SJSA1 (cell line): ENCODE measurements at regions not wholly inside any gene's neighbourhood (a gene's known extent, or its start where the extent isn't known, plus 50 kb on each side); places are given as distances from the start of the nearest gene placed in this dataset.

Source experiments
- DNase-seq, 2 experiments: peaks; one replicate each; pipeline ENCODE4 v3.0.0-alpha.2; 2015 to 2020; ENCODE audit warnings: low spot score in 2 of 2, low read depth in 1 of 2
- H3K27ac ChIP-seq: fragments of 250-450 bp; sonication (Bioruptor Pico); 2 replicates; pipeline ENCODE4 v1.5.1; 2020; ENCODE audit warnings: mild to moderate bottlenecking, moderate library complexity
- H3K27me3 ChIP-seq: fragments of 250-450 bp; sonication (Bioruptor Pico); replicated peaks from 2 replicates; pipeline ENCODE4 v1.5.1; 2020; ENCODE audit warnings: mild to moderate bottlenecking, moderate library complexity
- H3K36me3 ChIP-seq: fragments of 250-450 bp; sonication (Bioruptor Pico); 2 replicates; pipeline ENCODE4 v1.5.1; 2020; ENCODE audit warnings: mild to moderate bottlenecking
- H3K4me1 ChIP-seq: fragments of 250-450 bp; sonication (Bioruptor Pico); replicated peaks from 2 replicates; pipeline ENCODE4 v1.6.1; 2021; ENCODE audit warnings: mild to moderate bottlenecking
- H3K4me3 ChIP-seq: fragments of 250-450 bp; sonication (Bioruptor Pico); 2 replicates; pipeline ENCODE4 v1.5.1; 2020; ENCODE audit warnings: mild to moderate bottlenecking
- H3K9me3 ChIP-seq: fragments of 250-450 bp; sonication (Bioruptor Pico); replicated peaks from 2 replicates; pipeline ENCODE4 v1.5.1; 2020; ENCODE audit warnings: mild to moderate bottlenecking

DNA sequence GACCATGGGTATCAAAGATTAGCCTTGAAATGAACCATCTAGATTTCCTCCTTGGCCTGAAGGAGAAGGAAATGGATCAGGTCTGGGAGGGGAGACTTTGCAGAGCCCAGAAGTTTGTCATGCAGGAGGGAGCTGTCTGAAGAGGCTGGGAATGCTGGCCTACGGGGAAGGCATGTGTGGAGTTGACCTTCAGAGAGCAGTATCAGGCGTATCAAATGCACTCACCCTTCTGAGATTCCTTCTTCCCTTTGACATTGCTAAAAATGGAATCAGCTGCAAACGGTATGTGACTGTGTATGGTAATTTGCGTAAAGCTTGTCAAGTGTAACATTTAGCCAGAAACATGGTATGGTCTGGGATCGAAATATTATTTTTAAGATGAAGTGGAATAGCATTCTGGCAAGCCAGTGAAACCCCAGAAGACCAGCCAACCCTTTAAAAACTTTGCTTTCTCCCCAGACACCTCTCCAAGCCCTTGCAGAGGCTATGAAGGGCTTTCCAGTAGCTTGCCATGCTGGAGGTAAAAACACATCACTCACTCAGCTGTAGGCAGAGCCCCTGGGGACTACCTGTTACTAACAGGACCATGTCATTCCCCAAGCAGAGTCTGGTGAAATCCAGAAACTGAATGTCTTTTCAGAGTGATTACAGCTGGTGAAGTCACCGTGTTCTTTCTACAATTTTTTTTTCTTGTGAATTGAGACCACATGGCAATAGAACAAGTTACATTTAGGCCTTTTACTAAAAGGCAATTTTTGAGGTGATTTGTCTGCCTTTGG lies 174.7 kb upstream of the SLC24A5 start:
- no peak for DNase-seq
- H3K9me3 ChIP-seq, result no peaks in the 10 kb centered on the region
- H3K4me1 ChIP-seq, result no peaks in the 10 kb centered on the region
- H3K4me3 ChIP-seq, result no peak overlapping the region
- H3K27ac ChIP-seq, result no peak overlapping the region
- H3K36me3 ChIP-seq, result no peaks in the 10 kb centered on the region
- no peaks in the 10 kb centered on the region for H3K27me3 ChIP-seq

DNA sequence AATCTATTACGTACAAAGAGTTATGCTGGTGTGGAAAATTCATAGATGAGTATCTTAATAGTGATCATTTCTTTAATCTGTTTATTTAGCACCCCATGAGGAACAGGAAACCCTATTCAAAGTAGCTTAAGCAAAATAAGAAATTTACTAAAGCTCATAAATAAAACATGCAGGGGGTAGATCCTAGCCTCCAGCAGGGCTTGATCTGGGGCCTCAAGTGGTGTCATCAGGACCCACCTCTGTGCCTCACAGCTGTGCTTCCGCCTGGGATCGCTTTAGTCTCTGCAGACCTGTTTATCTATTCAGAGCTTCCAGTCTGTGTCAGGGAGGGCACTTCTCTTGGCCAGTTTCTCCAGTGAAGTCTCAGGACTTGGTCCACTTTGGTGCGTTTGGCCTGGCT lies 171.0 kb upstream of the SLC24A5 start:
- no peak overlapping the region for H3K4me3 ChIP-seq
- H3K27ac ChIP-seq, result no peak overlapping the region
- no peaks in the 10 kb centered on the region for H3K27me3 ChIP-seq
- H3K36me3 ChIP-seq, result no peaks in the 10 kb centered on the region
- no peak for DNase-seq
- H3K9me3 ChIP-seq, result no peaks in the 10 kb centered on the region
- no peaks in the 10 kb centered on the region for H3K4me1 ChIP-seq

DNA sequence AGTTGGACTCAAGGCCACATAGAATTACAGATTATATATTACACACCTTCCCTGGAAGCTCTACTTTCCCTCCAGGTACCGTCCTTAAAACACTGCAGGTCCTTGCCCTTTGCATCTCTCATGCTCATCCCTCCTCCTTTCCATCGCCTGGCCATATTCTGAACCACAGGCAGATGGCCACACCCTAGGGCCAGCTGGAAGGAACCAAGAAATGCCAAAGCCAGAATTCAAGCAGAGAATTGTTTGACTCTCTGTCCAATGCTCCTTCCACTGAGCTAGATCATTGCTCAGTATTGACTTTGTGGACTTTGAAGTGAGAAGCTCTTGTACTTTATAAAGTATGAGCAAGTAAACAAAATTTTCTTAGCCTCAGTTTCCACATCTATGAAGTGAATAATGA lies 170.3 kb upstream of the SLC24A5 start:
- no peak overlapping the region for H3K27ac ChIP-seq
- DNase-seq, result no peak
- H3K9me3 ChIP-seq, result no peaks in the 10 kb centered on the region
- no peaks in the 10 kb centered on the region for H3K4me1 ChIP-seq
- no peak overlapping the region for H3K4me3 ChIP-seq
- no peaks in the 10 kb centered on the region for H3K27me3 ChIP-seq
- H3K36me3 ChIP-seq, result no peaks in the 10 kb centered on the region

DNA sequence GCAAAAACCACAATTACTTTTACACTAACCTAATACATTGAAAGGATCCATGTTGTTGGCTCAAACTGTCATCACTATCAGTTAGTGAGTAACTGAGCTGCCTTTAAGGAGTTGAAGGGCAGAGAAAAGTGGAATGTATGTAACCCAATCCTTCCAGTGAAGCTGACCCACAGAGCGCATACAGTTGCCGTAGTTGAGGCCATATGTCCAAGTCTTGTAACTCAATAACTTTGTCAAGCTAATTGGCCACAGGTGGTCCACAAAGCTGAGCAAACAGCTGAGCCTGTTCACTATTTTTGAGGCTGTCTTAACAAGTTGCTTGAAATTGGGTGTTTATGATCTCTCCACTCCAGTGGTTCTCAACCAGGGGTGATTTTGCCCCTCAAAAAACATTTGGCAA lies 169.0 kb upstream of the SLC24A5 start:
- H3K27me3 ChIP-seq, result 0 out of 2 replicates have a peak, but pooled peaks cover 2% of the 10 kb centered on the region
- H3K9me3 ChIP-seq, result no peaks in the 10 kb centered on the region
- H3K4me3 ChIP-seq, result no peak overlapping the region
- H3K36me3 ChIP-seq, result no peaks in the 10 kb centered on the region
- no peak overlapping the region for H3K27ac ChIP-seq
- DNase-seq, result no peak
- H3K4me1 ChIP-seq, result no peaks in the 10 kb centered on the region

DNA sequence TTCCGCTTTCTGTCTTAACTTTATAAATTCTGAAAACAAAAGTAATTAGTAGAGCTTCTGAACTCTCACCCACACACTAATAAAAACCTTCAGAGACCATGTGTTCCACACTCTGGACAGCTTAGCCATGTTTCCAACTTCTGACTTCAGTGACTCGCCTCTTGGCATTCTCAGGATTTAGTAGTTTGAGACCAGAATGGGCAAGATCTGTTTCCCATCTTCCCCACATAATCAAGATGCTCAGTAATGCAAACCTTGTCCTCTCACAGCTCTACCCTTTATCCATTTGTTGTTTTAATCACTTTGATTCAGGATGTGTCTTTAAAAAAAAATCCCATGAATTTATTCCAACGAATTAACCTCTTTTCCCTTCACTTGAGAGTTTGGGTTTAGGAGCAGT lies 166.6 kb upstream of the SLC24A5 start:
- 0 out of 2 replicates have a peak, but pooled peaks cover 2% of the 10 kb centered on the region for H3K27me3 ChIP-seq
- no peak for DNase-seq
- no peak overlapping the region for H3K27ac ChIP-seq
- H3K9me3 ChIP-seq, result no peaks in the 10 kb centered on the region
- no peak overlapping the region for H3K4me3 ChIP-seq
- H3K4me1 ChIP-seq, result no peaks in the 10 kb centered on the region
- H3K36me3 ChIP-seq, result no peaks in the 10 kb centered on the region

DNA sequence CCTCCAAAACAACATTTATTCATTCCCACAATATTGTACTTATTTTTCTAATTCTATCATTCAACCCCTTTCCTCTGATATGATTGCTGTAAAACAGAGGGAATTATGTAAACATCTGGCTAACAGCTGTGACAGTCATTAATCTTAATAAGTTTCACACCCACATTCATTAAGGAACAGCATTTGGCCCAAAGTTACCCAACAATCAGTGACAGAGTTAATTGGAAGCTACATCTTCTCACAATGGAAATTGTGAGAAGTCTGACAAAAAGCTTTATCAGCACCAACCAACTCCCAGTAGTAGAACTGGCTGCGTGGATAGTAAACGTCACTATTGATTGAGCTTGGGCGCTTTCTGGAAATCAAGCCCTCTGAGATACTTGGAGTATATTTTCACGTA lies 165.8 kb upstream of the SLC24A5 start:
- Histone ChIP-seq H3K4me3 (no peak overlapping the region), H3K9me3 (no peaks in the 10 kb centered on the region), H3K36me3 (no peaks in the 10 kb centered on the region), H3K27ac (no peak overlapping the region), H3K27me3 (0 out of 2 replicates have a peak, but pooled peaks cover 2% of the 10 kb centered on the region), H3K4me1 (no peaks in the 10 kb centered on the region)
- DNase-seq, result no peak

DNA sequence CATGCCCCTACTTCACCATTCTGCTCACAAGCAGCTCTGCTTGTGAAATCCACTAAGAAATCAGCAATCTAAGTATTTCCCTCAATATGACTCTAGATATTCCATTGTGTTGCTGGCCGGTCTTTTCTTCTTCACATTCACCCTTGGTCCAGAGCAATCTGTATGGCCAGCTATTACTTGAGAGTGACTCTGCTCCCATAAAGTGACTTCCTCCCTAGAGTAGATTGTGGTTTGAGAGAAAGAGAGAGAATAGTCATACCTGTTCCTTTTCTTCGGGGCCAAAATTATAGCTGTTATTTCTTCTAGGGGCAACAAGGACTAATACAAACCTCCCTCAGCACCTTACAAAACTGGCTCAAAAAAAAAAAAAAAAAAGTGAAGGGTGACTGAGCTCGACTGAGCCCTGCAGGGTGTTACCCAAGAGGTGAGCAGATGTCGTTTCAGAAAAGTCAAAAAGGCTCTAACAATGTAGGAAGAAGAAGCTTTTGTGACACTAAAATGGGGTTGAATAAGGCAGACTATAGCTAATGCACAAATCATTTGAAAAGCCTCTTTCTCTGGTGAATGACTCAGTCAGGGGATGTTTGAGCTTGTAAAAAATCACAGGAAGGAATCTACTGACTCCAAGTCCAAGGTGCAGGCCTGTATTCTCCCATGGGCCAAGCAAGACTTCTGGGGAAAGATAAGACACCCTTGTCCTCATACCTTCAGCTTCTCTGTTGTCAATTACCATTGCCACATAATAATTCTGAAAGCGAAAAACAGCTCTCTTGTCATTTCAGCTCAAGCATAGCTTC lies 161.0 kb upstream of the SLC24A5 start:
- H3K27me3 ChIP-seq, result 0 out of 2 replicates have a peak, but pooled peaks cover 2% of the 10 kb centered on the region
- no peaks in the 10 kb centered on the region for H3K4me1 ChIP-seq
- no peaks in the 10 kb centered on the region for H3K36me3 ChIP-seq
- H3K9me3 ChIP-seq, result no peaks in the 10 kb centered on the region
- H3K4me3 ChIP-seq, result no peak overlapping the region
- H3K27ac ChIP-seq, result no peak overlapping the region
- no peak for DNase-seq

DNA sequence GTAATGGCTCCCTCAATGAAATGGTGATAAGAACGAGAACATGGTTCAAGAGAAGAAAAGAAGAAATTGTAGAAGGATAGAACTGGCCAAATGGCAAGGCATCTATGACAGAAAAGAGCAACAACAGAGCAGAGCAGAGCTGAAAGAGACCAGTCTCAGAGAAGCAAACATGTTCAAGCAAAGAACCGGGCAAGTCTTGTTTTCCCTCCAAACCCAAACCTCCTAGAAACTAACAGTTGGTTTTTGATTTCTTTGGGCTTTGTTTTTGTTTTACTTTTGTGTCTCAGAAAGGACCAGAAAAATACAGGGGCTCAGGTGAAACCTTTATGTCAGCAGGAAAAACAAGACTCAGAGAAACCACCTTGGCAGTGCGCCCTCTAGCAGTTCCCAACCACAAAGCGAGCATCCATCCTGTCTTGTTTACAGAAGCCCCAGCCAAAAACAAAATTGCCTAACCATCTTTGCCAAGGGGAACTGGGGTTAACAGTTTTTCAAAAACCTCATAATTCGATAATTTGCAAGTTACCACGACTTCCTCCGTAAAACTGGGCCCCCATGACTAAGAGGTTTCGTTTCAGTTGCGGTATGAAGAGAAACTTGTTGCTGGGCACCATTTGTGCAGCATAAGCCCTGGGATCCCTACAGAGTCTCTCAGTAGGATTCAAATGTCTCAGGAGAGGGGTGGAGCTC lies 159.2 kb upstream of the SLC24A5 start:
- H3K9me3 ChIP-seq, result no peaks in the 10 kb centered on the region
- no peak overlapping the region for H3K4me3 ChIP-seq
- no peak for DNase-seq
- H3K27me3 ChIP-seq, result 0 out of 2 replicates have a peak, but pooled peaks cover 1% of the 10 kb centered on the region
- H3K27ac ChIP-seq, result no peak overlapping the region
- no peaks in the 10 kb centered on the region for H3K4me1 ChIP-seq
- no peaks in the 10 kb centered on the region for H3K36me3 ChIP-seq

DNA sequence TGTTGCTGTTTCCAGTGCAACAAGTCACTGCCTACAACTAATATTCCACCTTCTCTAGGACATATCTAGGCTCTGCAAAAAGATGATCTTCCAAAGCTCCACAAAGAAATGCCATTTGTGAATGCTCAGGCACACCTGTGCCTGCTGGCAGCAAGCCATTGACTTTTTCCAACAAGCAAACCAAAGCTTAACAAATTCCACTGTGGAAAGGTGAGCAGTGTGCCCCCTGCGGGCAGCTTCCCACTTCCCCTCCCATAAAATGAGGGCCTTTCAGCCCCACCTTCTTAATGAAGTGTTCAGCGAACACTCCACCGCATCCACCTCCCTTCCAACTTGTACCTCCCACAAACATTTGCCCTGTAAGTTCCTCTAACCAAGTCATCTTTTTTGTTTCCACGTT lies 157.5 kb upstream of the SLC24A5 start:
- H3K4me3 ChIP-seq, result no peak overlapping the region
- H3K27me3 ChIP-seq, result no peaks in the 10 kb centered on the region
- no peak overlapping the region for H3K27ac ChIP-seq
- H3K36me3 ChIP-seq, result no peaks in the 10 kb centered on the region
- no peak for DNase-seq
- no peaks in the 10 kb centered on the region for H3K9me3 ChIP-seq
- no peaks in the 10 kb centered on the region for H3K4me1 ChIP-seq

DNA sequence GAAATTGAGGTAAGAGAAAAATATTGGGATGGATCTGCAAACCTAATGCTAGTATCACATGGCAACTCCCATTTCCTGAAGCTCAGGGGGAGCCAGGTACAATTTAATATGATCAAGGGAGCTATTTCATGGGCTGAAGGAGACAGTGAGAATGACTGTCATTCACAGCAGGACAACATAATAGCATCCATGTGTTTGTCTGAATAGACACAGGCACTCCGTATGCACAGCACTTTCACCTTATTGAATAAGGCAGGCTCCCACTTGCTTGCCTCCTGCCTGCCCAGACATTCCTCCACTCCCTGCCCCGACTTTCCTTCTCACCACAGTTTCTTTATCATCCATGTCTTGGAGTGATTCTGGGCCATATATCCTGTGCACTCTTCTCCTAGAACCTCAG lies 156.6 kb upstream of the SLC24A5 start:
- no peaks in the 10 kb centered on the region for H3K36me3 ChIP-seq
- no peak for DNase-seq
- H3K4me1 ChIP-seq, result no peaks in the 10 kb centered on the region
- no peak overlapping the region for H3K27ac ChIP-seq
- H3K4me3 ChIP-seq, result no peak overlapping the region
- no peaks in the 10 kb centered on the region for H3K9me3 ChIP-seq
- H3K27me3 ChIP-seq, result no peaks in the 10 kb centered on the region

DNA sequence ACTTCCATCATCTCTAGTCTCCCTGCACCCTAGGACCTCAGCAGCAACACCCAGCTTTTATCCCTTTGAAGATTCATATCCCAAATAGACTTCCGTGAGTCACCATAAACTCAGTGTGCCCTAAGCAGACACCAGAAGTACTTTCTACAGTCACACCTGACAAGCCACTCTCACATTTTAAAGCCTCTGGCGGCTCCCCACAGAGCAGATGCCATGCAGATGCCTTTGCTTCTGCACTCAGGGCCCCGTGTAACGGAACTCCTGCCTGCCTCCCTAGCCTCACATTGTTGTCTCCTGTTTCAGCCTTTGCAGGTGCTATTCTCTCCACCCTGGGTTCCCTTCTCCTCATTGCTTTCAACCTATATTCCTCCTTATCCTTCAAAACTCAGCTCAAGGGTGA lies 155.5 kb upstream of the SLC24A5 start:
- Histone ChIP-seq H3K36me3 (no peaks in the 10 kb centered on the region), H3K4me3 (no peak overlapping the region), H3K4me1 (no peaks in the 10 kb centered on the region), H3K27ac (no peak overlapping the region), H3K9me3 (no peaks in the 10 kb centered on the region), H3K27me3 (no peaks in the 10 kb centered on the region)
- DNase-seq, result no peak

DNA sequence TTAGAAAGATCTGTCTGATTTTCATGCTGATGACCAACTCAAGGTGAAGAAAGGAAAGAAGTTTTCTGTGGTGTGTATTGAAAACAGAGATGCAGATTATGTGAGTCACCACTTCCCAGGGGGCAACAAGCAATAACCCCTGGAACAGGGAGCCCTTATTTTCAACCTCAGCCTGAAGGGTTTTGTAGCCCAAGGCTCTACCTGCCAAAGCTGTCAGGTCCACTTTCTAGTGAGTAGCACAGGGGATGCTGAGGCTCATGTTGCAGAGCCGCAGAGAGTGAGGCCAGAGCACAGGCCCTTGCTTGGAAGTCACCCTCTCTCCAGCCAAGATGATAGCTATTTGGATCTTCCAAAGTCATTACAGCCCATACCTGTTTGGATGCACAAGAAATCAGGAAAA lies 152.2 kb upstream of the SLC24A5 start:
- no peaks in the 10 kb centered on the region for H3K9me3 ChIP-seq
- no peaks in the 10 kb centered on the region for H3K27me3 ChIP-seq
- no peak overlapping the region for H3K4me3 ChIP-seq
- H3K36me3 ChIP-seq, result no peaks in the 10 kb centered on the region
- no peaks in the 10 kb centered on the region for H3K4me1 ChIP-seq
- no peak for DNase-seq
- H3K27ac ChIP-seq, result no peak overlapping the region

DNA sequence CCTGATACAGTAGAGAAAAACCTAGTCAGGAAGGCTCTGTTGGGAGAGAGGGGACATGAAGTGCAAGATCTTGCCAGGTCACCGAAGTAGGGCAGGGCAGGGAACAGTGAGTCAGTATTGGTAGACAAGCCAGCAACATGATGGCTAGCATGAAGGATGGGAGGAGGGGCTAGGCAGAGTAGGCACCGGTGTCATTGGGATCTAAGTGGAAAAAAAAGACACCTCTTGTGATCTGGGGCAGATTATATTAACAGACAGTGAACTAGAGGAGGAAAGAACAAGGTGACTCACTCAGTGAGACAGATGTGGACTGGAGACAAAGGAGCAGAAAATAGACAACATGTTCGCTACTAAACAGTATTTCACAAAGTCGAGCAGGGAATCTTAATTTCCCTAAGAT lies 149.2 kb upstream of the SLC24A5 start:
- no peaks in the 10 kb centered on the region for H3K36me3 ChIP-seq
- H3K4me1 ChIP-seq, result no peaks in the 10 kb centered on the region
- H3K27ac ChIP-seq, result no peak overlapping the region
- H3K9me3 ChIP-seq, result no peaks in the 10 kb centered on the region
- H3K27me3 ChIP-seq, result no peaks in the 10 kb centered on the region
- DNase-seq, result no peak
- H3K4me3 ChIP-seq, result no peak overlapping the region

DNA sequence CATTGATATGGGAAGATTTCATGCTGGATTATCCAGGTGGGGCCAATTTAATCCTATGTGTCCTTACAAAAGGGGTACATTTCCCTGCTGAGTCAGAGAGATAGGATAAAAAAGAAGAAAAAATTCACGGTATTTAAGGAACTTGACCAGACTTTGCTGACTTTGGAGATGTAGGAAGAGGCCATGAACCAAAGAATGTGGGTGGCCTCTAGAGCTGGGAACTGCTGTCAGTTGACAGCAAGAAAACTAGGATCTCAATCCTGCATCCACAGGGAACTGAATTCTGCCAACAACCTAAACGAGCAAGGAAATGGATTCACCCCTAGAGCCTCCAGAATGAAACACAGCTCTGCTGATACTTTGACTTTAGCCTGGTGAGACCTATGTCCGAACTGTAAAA lies 148.1 kb upstream of the SLC24A5 start:
- no peak overlapping the region for H3K27ac ChIP-seq
- no peak overlapping the region for H3K4me3 ChIP-seq
- H3K36me3 ChIP-seq, result no peaks in the 10 kb centered on the region
- no peaks in the 10 kb centered on the region for H3K27me3 ChIP-seq
- no peaks in the 10 kb centered on the region for H3K9me3 ChIP-seq
- no peaks in the 10 kb centered on the region for H3K4me1 ChIP-seq
- peak in 1 of 2 experiments; percentile 6 for DNase-seq
